ENCODE measurements at regions not wholly inside any gene's neighbourhood (a gene's known extent, or its start where the extent isn't known, plus 50 kb on each side); places are given as distances from the start of the nearest gene placed in this dataset.
"Not testable (repeated sequence)": the region's sequence is repeated elsewhere in the genome, so short reads cannot be mapped to it uniquely, and the experiment has no call there.

GRCh38 chr22:49357661-49358440, 469.8 kb downstream of the BRD1 start:
- DNase-seq: no peak

DNA sequence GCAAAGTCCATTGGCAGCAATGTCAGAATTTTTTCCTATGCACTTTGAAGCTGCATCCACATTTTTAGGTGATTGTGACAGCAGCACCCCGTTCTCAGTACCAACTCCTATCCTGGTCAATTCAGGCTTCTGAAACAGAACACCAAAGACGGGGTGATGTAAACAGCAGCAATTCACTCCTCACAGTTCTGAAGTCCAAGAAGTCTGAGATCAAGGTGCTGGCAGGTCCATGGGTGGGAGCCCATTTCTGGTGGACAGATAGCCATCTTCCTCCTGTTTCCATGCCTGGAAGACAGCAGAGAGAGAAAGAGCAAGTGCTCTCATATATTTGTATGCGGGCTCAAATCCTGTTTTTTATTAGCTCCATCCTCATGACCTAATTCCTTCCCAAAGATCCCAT, 471.2 kb downstream of the BRD1 start:
- DNase-seq: no peak

DNA sequence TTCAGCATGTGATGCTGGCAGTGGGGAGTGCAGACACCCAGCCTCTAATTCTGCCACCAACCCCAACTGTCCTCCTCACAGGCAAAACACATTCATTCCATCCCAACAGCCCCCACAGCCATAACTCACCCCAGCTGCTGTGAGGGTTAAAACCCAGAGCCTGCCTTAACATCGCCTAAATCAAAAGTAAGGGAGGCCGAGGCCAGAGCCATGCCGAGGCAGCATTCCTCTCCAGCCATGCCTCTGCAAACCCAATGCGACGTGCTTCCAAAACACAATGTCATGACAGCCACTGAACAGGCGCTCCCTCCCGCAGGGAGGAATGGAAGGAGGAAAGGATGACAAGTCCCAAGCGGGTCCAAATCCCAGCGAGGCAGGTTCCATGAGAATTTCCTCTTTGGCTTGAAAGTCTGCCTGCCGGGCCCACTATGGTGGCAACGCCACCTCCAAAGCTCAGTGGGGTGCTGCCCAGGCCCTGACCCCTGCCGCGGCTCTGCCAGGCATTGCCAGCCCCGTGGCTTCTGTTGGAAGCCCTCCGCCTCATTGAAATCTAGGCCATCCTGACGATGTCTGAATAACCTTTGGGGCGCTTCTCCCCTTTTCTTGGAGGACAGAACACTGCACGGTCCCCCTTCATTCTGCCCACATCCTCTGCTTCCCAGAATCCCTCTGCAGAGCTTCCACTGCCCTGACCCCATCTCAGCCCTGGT, 472.3 kb downstream of the BRD1 start:
- DNase-seq: no peak

GRCh38 chr22:49354516-49355210, 473.0 kb downstream of the BRD1 start:
- DNase-seq: no peak

- DNase-seq: no peak
These were observed 474.4 kb downstream of the BRD1 start for GRCh38 chr22:49353235-49353634.

DNA sequence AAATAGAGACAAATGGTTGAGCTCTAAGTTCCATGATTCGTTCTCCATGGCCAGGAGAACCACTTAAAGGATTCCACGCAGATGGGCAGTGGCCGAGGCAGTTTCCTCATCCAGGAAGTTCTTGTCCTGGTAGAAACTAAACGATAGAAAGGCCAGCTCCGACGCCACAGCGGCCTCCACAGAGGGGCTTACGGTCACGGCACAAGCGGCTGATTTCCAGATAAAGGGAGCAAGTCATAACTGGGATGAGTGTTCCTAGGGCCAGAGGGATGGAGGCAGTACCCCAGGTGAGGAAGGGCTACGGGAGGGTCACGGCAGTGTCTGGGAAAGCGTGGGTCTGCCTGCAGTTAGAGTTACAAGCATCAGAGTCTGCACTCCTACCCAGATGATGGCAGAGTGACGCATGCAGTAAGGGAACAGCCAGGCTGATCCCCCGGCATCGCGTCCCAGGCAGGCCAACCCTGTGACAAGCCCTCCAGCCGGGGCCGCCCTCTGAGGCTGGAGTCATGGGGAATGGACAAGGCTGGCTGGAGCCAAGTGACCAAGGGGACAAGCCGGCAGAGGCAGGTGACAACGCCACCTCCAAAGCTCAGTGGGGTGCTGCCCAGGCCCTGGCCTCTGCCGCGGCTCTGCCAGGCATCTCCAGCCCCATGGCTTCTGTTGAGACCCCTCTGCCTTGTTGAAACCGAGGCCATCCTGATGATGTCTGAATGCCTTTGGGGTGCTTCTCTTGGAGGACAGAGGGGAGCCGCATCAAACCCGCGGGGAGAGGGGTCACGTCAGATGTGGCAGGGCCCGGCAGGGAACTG, 475.1 kb downstream of the BRD1 start:
- DNase-seq: no peak

DNA sequence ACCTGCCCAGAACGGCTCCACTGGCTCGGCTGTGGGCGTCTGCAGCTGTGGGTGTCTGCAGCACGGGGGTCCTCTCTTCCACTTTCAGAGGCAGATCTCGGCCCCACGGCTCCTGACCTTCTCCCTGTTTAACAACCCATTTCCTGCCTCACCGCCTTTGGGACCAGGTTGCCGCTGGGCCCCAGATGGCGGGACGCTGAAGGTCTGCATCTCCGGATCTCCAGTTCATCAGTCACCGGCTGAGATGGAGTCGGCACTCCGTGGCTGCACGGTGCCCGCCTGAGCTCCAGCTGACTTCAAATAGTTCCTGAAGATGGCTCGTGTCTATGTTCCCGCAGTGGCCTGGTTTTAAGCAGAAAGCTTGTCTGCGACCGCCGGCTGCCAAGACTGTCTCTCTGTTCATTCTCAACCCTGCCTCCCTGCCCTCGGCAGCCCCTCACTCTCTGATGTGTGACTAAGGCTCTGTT, 475.9 kb downstream of the BRD1 start:
- no peak for DNase-seq

- DNase-seq: no peak
These were observed 477.1 kb downstream of the BRD1 start for GRCh38 chr22:49350441-49351121.

DNA sequence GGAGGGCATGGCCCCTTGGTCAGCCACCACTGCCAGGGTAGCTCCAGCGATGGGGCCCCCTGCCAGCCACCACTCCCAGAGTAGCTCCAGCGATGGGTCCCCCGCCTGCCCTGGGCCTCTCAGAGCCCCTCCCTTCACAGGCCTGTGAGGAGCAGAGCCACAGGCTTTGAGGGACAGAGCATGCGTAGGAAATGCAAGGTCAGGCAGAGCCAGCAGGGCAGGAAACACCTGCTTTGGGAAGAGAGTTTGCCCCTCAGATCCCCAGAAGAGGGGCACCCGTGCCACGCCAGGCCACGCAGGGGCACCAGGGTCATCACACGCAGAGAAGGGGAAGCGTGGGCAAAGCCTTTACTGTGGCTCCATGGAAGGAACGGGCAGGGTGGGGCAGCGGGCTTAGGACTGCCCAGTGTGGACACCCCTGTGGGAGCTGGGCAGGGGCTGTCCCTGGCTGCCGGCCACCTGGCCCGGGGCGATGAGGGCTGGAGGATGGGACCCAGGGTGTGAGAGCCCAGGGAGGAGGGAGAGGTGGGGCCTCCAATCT, 477.8 kb downstream of the BRD1 start:
- DNase-seq: no peak

GRCh38 chr22:49349181-49349835, 478.4 kb downstream of the BRD1 start:
- no peak for DNase-seq

GRCh38 chr22:49348631-49349030, 479.0 kb downstream of the BRD1 start:
- DNase-seq: no peak

DNA sequence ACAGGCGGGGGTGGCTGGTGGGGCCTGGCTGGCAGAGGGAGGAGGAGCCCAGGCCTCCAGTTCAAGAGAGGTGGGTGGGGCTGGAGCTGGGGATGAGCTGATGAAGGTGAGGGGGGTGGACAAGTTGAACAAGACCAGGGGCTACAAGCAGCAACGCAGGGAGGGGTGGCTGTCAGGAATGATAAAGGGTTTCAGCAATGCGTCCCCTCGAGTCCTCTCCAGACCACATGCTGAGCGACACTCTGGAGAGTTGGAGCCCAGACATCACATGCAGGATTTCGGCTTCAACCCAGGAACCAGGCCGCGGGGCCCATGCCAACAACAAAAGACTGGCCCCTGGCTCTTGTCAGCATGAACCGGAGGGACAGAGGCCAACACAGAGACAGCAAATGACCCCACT, 480.3 kb downstream of the BRD1 start:
- no peak for DNase-seq

DNA sequence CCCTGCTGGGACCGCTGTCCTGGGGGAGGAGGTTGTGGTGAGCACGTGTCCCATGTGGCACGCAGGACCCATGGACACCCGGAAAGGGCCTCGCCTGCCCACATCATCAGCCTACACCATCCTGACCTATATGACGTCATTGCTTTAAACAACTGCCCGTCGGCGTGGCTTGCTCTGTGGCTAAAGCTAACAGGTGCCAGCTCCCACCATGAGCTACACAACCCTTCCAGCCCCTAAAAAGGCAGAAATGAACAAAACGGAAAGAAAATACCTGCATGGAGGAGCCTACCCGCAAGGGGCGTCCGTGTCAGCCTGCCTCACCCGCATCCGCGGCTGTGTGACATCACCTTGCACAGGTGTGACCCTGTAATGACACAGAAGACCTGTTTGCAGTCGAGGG, 481.8 kb downstream of the BRD1 start:
- DNase-seq: no peak

DNA sequence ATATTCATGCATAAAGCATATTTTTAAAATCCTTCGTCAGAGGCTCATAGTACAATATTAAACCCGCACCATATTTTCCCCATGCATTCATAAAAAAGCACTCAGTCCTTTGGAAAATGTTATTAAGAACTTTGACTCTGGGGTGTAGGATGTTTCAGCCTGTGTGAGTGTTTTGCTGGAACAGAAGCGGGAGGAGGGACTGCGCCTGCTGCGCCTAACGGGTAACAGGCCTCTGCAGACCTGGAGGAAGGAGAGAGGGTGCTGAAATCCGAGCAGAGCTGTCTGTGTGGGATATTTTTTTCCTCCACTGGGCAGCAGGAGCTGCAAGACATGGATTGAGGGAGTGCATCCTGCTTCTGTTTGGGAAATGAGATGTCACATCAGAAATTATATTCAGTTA, 483.0 kb downstream of the BRD1 start:
- DNase-seq: no peak

GRCh38 chr22:49344161-49344560, 483.5 kb downstream of the BRD1 start:
- DNase-seq: peak in 8 of 56 donors; percentile 6 to 41 (median 16)

DNA sequence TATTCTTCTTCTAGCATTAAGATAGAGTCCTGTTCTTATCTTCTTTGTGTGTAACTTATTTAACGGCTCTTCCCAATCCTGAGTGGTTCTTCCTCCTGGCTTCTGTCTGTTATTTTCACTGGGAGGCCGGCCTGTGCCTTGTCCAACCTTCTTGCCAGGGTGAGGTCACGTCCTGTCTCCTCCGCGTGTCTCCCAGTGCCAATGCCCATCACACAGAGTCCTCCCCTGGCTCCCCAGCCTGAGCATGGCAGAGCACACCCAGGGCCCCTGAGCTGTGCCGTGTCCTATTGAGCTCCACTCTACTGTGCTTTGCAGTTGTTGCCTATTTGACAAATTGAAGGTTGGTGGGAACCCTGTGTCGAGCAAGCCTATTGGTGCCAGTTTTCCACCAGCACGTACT, 487.3 kb downstream of the BRD1 start:
- DNase-seq: no peak

- DNase-seq: not testable (repeated sequence)
These were observed 491.2 kb downstream of the BRD1 start for GRCh38 chr22:49336483-49336882.

DNA sequence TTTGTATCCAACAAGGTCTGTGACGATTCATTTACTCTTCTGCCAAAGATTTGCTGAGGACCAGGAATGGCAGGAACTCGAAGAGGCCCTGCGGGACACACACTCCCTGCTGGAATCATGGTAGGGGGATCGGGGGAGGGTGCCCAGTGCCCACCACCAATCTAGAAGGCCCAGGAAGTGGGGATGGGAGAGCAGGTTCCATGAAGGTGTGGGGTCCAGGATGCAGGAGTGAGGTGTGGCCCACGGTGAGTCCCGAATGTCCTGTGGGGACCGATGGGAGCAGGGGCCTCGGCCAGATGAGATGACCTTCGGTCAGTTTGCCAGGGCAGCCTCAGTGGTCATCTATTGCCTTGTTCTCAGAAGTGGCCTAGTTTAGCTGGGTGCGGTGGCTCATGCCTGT, 492.7 kb downstream of the BRD1 start:
- DNase-seq: no peak

DNA sequence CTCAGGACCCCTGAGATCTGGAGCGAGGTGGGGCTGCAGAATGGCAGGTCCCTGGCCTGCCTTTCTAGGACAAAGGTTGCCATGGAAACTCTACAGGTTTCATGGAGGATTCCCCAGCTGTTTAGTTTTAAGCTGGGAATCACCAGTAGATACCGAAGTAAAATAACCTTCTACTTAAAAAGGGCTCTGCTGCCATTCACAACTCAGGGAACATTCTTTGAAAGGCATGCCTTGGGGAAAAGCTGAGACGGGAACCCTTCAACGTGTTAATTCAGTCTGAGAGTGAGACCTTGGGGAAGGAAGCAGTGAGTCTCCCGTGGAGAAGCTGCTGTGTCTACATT, 493.3 kb downstream of the BRD1 start:
- DNase-seq: no peak

GRCh38 chr22:49333206-49333605, 494.5 kb downstream of the BRD1 start:
- DNase-seq: no peak

Measured in amygdala (tissue), 56 donors.